ENCODE measurements at regions not wholly inside any gene's neighbourhood (a gene's known extent, or its start where the extent isn't known, plus 50 kb on each side); places are given as distances from the start of the nearest gene placed in this dataset.

DNA sequence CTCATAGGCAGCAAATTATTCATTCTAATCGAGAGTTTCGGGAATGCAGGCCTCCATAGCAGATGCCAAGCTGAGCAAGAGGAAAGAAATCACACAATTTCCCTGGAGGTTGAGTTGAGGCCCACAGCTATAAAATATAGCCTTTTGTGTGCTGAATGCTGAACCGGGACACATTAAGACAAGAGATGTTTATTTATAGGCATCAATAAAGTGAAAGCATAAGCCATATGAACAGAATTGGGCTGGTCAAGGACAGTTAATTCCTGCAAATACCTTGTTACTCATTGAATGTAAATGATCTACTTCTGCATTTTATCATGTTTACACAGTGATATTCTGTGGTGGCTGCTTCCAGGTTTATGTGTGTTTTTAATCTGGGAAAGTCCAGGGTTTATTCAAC, 461.7 kb downstream of the KLF12 start:
- TF ChIP-seq, protein P1, sequence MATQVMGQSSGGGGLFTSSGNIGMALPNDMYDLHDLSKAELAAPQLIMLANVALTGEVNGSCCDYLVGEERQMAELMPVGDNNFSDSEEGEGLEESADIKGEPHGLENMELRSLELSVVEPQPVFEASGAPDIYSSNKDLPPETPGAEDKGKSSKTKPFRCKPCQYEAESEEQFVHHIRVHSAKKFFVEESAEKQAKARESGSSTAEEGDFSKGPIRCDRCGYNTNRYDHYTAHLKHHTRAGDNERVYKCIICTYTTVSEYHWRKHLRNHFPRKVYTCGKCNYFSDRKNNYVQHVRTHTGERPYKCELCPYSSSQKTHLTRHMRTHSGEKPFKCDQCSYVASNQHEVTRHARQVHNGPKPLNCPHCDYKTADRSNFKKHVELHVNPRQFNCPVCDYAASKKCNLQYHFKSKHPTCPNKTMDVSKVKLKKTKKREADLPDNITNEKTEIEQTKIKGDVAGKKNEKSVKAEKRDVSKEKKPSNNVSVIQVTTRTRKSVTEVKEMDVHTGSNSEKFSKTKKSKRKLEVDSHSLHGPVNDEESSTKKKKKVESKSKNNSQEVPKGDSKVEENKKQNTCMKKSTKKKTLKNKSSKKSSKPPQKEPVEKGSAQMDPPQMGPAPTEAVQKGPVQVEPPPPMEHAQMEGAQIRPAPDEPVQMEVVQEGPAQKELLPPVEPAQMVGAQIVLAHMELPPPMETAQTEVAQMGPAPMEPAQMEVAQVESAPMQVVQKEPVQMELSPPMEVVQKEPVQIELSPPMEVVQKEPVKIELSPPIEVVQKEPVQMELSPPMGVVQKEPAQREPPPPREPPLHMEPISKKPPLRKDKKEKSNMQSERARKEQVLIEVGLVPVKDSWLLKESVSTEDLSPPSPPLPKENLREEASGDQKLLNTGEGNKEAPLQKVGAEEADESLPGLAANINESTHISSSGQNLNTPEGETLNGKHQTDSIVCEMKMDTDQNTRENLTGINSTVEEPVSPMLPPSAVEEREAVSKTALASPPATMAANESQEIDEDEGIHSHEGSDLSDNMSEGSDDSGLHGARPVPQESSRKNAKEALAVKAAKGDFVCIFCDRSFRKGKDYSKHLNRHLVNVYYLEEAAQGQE (IDR thresholded peaks at IDR 0.05; ENCODE audit: insufficient read depth in 1 of 2, low read depth in 2 of 2, low read length in 1 of 2) = no peak
- TF ChIP-seq, protein P2, sequence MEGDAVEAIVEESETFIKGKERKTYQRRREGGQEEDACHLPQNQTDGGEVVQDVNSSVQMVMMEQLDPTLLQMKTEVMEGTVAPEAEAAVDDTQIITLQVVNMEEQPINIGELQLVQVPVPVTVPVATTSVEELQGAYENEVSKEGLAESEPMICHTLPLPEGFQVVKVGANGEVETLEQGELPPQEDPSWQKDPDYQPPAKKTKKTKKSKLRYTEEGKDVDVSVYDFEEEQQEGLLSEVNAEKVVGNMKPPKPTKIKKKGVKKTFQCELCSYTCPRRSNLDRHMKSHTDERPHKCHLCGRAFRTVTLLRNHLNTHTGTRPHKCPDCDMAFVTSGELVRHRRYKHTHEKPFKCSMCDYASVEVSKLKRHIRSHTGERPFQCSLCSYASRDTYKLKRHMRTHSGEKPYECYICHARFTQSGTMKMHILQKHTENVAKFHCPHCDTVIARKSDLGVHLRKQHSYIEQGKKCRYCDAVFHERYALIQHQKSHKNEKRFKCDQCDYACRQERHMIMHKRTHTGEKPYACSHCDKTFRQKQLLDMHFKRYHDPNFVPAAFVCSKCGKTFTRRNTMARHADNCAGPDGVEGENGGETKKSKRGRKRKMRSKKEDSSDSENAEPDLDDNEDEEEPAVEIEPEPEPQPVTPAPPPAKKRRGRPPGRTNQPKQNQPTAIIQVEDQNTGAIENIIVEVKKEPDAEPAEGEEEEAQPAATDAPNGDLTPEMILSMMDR (IDR thresholded peaks at IDR 0.05) = no peak
- TF ChIP-seq POLR2AphosphoS5 (IDR thresholded peaks at IDR 0.05; ENCODE audit: low read depth, low read length) = no peak
